Suprapubic skin (tissue), 4 donors: ENCODE measurements at regions not wholly inside any gene's neighbourhood (a gene's known extent, or its start where the extent isn't known, plus 50 kb on each side); places are given as distances from the start of the nearest gene placed in this dataset.

ENCODE experiments used
- DNase-seq, 2 donors: peaks; one replicate each; pipeline ENCODE4 v3.0.0-alpha.2; 2019; ENCODE audit warnings: low spot score in 2 of 2
- H3K27ac ChIP-seq: fragments of 200-600 bp; sonication (generic); one replicate; pipeline ENCODE4 v1.5.1; 2019
- H3K27me3 ChIP-seq: fragments of 200-600 bp; sonication (generic); one replicate; pipeline ENCODE4 v1.5.1; 2019
- H3K36me3 ChIP-seq: fragments of 200-600 bp; sonication (generic); one replicate; pipeline ENCODE4 v1.5.1; 2019
- H3K4me1 ChIP-seq: fragments of 200-600 bp; sonication (generic); one replicate; pipeline ENCODE4 v1.5.1; 2019
- H3K4me3 ChIP-seq: fragments of 200-600 bp; sonication (generic); one replicate; pipeline ENCODE4 v1.5.1; 2019; ENCODE audit warnings: mild to moderate bottlenecking
- H3K9me3 ChIP-seq: fragments of 200-600 bp; sonication (generic); one replicate; pipeline ENCODE4 v1.5.1; 2019
- EP300 ChIP-seq: sonication (generic); formaldehyde crosslinking; IDR thresholded peaks from one replicate; pipeline ENCODE4 v1.6.1; 2017; ENCODE audit warnings: antibody characterized with exemption
- POLR2A ChIP-seq, 2 donors: fragments of 450-650 bp; IDR thresholded peaks; one replicate each; pipeline ENCODE4 v1.6.1; 2017; ENCODE audit warnings: antibody characterized with exemption in 2 of 2, mild to moderate bottlenecking in 2 of 2, moderate library complexity in 2 of 2
- POLR2AphosphoS5 ChIP-seq, 3 donors: sonication (generic); formaldehyde crosslinking; IDR thresholded peaks; one replicate each; pipeline ENCODE4 v1.6.1; 2017; ENCODE audit warnings: antibody characterized with exemption in 3 of 3
- WGBS: methylation state at CpG from one replicate; pipeline ENCODE4 v1.1.5; 2018; 5-methylcytosine and 5-hydroxymethylcytosine counted together
- TF ChIP-seq, protein P1 (sequence below), 2 donors: fragments of 200-600 bp in 1 of 2; fragments of 450-650 bp in 1 of 2; sonication (generic) in 1 of 2; IDR thresholded peaks; one replicate each; pipeline ENCODE4 v1.5.1; 2016 to 2019; ENCODE audit warnings: antibody characterized with exemption in 2 of 2, mild to moderate bottlenecking in 1 of 2, moderate library complexity in 1 of 2

DNA sequence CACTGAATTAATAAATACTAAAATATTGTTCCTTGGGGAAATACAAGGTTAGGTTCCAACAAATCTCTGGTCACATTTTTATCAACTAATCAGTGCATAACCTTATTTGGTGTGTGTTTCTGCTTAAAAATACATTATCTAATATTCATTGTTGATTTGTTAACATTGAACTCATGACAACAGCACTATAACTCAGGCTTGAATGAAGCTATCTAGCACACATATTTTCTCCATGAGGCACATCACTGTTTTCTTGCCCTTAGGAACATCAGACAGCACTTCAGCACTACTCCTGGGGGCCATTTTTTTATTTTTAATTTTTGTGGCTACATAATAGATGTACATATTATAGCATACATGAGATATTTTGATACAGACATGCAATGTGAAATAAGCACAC, 277.2 kb upstream of the NT5E start:
- no peak overlapping the region for H3K4me3 ChIP-seq
- no peaks in the 10 kb centered on the region for H3K4me1 ChIP-seq
- no peak for DNase-seq
- TF ChIP-seq POLR2AphosphoS5 (IDR thresholded peaks at IDR 0.05) (no peak), EP300 (no peak), POLR2A (IDR thresholded peaks at IDR 0.05) (no peak)
- TF ChIP-seq, protein P1, sequence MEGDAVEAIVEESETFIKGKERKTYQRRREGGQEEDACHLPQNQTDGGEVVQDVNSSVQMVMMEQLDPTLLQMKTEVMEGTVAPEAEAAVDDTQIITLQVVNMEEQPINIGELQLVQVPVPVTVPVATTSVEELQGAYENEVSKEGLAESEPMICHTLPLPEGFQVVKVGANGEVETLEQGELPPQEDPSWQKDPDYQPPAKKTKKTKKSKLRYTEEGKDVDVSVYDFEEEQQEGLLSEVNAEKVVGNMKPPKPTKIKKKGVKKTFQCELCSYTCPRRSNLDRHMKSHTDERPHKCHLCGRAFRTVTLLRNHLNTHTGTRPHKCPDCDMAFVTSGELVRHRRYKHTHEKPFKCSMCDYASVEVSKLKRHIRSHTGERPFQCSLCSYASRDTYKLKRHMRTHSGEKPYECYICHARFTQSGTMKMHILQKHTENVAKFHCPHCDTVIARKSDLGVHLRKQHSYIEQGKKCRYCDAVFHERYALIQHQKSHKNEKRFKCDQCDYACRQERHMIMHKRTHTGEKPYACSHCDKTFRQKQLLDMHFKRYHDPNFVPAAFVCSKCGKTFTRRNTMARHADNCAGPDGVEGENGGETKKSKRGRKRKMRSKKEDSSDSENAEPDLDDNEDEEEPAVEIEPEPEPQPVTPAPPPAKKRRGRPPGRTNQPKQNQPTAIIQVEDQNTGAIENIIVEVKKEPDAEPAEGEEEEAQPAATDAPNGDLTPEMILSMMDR (IDR thresholded peaks at IDR 0.05), result no peak
- H3K36me3 ChIP-seq, result no peaks in the 10 kb centered on the region
- no peaks in the 10 kb centered on the region for H3K27me3 ChIP-seq
- H3K27ac ChIP-seq, result no peak overlapping the region
- no peaks in the 10 kb centered on the region for H3K9me3 ChIP-seq

DNA sequence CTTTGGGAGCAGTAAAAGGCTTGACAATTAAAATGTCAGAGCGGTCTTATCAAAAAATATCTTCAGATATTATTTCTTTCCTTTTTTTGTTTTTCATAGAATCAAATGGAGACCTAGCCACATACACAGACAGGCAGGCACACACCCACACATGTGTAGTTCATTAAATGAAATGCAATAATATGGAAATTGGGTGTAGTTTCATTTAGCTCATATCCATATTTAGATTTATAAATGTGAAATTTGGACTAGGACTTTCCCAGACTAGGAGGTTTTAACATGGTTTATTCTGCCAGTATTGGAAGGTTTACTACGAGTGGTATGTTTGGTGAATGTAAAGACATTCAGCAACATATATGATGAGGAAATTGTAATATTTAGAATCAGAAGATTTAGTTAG, 277.7 kb upstream of the NT5E start:
- H3K9me3 ChIP-seq, result no peaks in the 10 kb centered on the region
- H3K4me3 ChIP-seq, result no peak overlapping the region
- WGBS, result 85% methylated on average over 2 of the region's 2 CpGs
- DNase-seq, result no peak
- H3K27me3 ChIP-seq, result no peaks in the 10 kb centered on the region
- TF ChIP-seq POLR2A (IDR thresholded peaks at IDR 0.05) (no peak), POLR2AphosphoS5 (IDR thresholded peaks at IDR 0.05) (no peak), EP300 (no peak)
- TF ChIP-seq, protein P1 (IDR thresholded peaks at IDR 0.05), result no peak
- H3K27ac ChIP-seq, result no peak overlapping the region
- H3K4me1 ChIP-seq, result no peaks in the 10 kb centered on the region
- H3K36me3 ChIP-seq, result no peaks in the 10 kb centered on the region

DNA sequence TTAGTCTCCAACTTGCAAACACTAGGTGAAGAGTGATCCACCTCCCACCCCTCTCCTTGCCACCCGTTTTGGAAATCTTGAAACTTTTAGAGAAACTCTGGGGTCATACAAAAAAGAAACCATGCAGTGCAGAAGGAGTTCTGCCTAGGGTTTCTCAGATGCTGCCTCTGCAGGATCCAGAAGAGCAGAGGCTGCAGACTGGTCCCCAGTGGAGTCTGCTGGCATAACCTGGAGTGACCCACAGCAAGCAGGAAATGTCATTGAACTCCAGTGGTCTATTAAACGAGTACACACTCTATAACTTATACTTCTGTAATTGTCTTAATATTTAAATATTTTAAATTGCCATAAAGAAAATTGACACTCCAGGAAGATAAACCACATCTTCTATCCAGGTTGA, 280.7 kb upstream of the NT5E start:
- Histone ChIP-seq H3K9me3 (no peaks in the 10 kb centered on the region), H3K4me1 (no peaks in the 10 kb centered on the region), H3K4me3 (no peak overlapping the region), H3K36me3 (no peaks in the 10 kb centered on the region), H3K27me3 (no peaks in the 10 kb centered on the region), H3K27ac (no peak overlapping the region)
- WGBS, result 51% methylated on average over 2 of the region's 2 CpGs
- TF ChIP-seq POLR2A (IDR thresholded peaks at IDR 0.05) (no peak), POLR2AphosphoS5 (IDR thresholded peaks at IDR 0.05) (no peak), EP300 (no peak)
- TF ChIP-seq, protein P1 (IDR thresholded peaks at IDR 0.05), result no peak
- no peak for DNase-seq

DNA sequence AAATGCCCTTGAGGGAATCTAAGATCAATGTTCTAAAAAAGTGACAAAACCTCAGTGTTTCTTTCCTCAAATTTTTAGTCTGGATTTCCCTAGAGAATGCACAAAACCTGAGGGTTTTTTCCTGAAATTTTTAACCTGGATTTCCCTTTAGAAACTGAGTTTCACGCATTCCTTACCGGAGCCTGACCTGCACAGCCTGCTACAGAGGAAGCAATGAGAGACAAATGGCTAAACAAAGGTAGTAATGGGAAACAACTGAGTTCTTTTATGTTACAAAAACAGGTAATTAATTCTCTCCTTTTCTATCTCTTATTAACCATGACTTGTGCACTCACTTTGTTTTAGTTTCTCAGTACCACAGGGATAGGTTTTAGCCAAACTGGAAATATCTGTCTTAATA, 281.7 kb upstream of the NT5E start:
- Histone ChIP-seq H3K27me3 (no peaks in the 10 kb centered on the region), H3K36me3 (no peaks in the 10 kb centered on the region), H3K4me3 (no peak overlapping the region), H3K4me1 (no peaks in the 10 kb centered on the region), H3K27ac (no peak overlapping the region), H3K9me3 (no peaks in the 10 kb centered on the region)
- DNase-seq, result no peak
- no peak for TF ChIP-seq EP300
- no peak for TF ChIP-seq POLR2A (IDR thresholded peaks at IDR 0.05)
- TF ChIP-seq, protein P1 (IDR thresholded peaks at IDR 0.05), result no peak
- no peak for TF ChIP-seq POLR2AphosphoS5 (IDR thresholded peaks at IDR 0.05)
- WGBS, result 67% methylated on average over 2 of the region's 2 CpGs

DNA sequence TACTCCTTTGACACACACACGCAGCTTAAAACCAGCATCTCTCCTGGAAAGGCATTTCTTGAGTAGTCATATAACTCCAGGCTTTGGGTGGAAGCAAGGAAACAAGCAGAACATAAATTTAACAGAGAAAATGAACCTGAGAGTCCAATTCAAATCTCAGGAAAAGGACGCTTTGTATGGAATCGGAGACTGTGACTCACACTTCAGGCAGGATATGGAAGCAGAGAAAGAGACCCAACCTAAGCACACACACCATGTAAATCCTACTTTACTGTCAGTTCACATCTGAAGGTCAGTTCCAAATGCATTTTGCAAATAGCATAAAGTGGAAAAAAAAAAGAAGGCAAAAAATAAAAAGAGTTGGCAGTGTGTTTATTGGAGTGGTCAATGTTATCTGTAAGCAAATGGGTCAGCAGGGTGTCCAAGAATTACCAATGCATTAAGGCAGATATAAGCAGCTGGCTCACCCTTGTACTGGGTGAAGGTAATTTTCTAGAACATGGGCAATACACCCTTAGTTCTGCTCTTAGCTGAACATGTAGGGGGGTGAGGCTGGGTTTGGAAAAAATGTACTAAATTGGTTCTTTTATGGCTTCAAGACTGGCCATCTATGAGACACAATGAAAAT, 283.7 kb upstream of the NT5E start:
- H3K9me3 ChIP-seq, result no peaks in the 10 kb centered on the region
- no peak overlapping the region for H3K27ac ChIP-seq
- DNase-seq, result no peak
- WGBS, result 93% methylated on average over 3 of the region's 3 CpGs
- H3K27me3 ChIP-seq, result no peaks in the 10 kb centered on the region
- H3K36me3 ChIP-seq, result no peaks in the 10 kb centered on the region
- H3K4me3 ChIP-seq, result no peak overlapping the region
- no peaks in the 10 kb centered on the region for H3K4me1 ChIP-seq
- TF ChIP-seq, protein P1 (IDR thresholded peaks at IDR 0.05), result no peak
- no peak for TF ChIP-seq EP300
- no peak for TF ChIP-seq POLR2A (IDR thresholded peaks at IDR 0.05)
